PC-3 (cell line): ENCODE measurements at regions not wholly inside any gene's neighbourhood (a gene's known extent, or its start where the extent isn't known, plus 50 kb on each side); places are given as distances from the start of the nearest gene placed in this dataset.

Experiments
- ATAC-seq: fragments of 200-7000 bp; cut with Tn5 transposase; 2 replicates; pipeline ENCODE4 v1.9.1; 2020; ENCODE audit warnings: mild to moderate bottlenecking, moderate library complexity
- BruUV-seq: library from RNA; stranded (reverse); fragments of 400-500 nt; replicated peaks from 2 replicates; lab custom pipeline; 2021; lab: Mats Ljungman, UMichigan
- CTCF ChIA-PET: fragments of 300-600 bp; sonication (Branson Sonifier 250); formaldehyde crosslinking; loops from one replicate; lab custom pipeline; 2022; ENCODE audit warnings: antibody characterized with exemption; lab: Charles Lee
- POLR2A ChIA-PET: fragments of 300-600 bp; sonication (Branson Sonifier 250); formaldehyde crosslinking; loops from one replicate; lab custom pipeline; 2022; ENCODE audit warnings: antibody characterized with exemption; ENCODE audit not compliant: unreplicated experiment; lab: Charles Lee
- DNase-seq: peaks from one replicate; pipeline ENCODE4 v3.0.0-alpha.2; 2015
- H2AFZ ChIP-seq: fragments of 300-600 bp; sonication (generic); 2 replicates; pipeline ENCODE4 v1.6.0; 2016; ENCODE audit warnings: antibody characterized with exemption, low read length
- H3F3A ChIP-seq: fragments of 300-600 bp; sonication (generic); one replicate; pipeline ENCODE4 v1.6.0; 2017; ENCODE audit warnings: antibody characterized with exemption, low read length, control low read depth, mild to moderate bottlenecking; ENCODE audit not compliant: unreplicated experiment
- H3K27ac ChIP-seq: fragments of 300-600 bp; sonication (generic); 2 replicates; pipeline ENCODE4 v1.5.1; 2016; ENCODE audit warnings: mild to moderate bottlenecking, low read length
- H3K27me3 ChIP-seq: fragments of 300-600 bp; sonication (generic); 2 replicates; pipeline ENCODE4 v1.6.1; 2016; ENCODE audit warnings: low read length, mixed read lengths
- H3K36me3 ChIP-seq: fragments of 300-600 bp; sonication (generic); 2 replicates; pipeline ENCODE4 v1.6.1; 2016; ENCODE audit warnings: low read depth, mixed run types, low read length, mixed read lengths
- H3K4me1 ChIP-seq: fragments of 300-600 bp; sonication (generic); 2 replicates; pipeline ENCODE4 v1.5.1; 2016; ENCODE audit warnings: low read length; ENCODE audit not compliant: insufficient read depth
- H3K4me2 ChIP-seq: fragments of 300-600 bp; sonication (generic); 2 replicates; pipeline ENCODE4 v1.6.0; 2016; ENCODE audit warnings: low read length
- H3K4me3 ChIP-seq: fragments of 300-600 bp; sonication (generic); 2 replicates; pipeline ENCODE4 v1.5.1; 2016; ENCODE audit warnings: mild to moderate bottlenecking, low read length, mixed read lengths
- H3K79me2 ChIP-seq: fragments of 300-600 bp; sonication (generic); 2 replicates; pipeline ENCODE4 v1.6.1; 2017; ENCODE audit warnings: low read length, mixed read lengths
- H3K9ac ChIP-seq: fragments of 300-600 bp; sonication (generic); 2 replicates; pipeline ENCODE4 v1.6.0; 2016; ENCODE audit warnings: mild to moderate bottlenecking, low read length
- H3K9me2 ChIP-seq: fragments of 300-600 bp; sonication (generic); replicated peaks from 2 replicates; pipeline ENCODE4 v1.6.1; 2016; ENCODE audit warnings: mixed run types, low read length, mixed read lengths
- H3K9me3 ChIP-seq: fragments of 300-600 bp; sonication (generic); 2 replicates; pipeline ENCODE4 v1.6.1; 2016; ENCODE audit warnings: low read length, mixed read lengths
- H4K20me1 ChIP-seq: fragments of 300-600 bp; sonication (generic); 2 replicates; pipeline ENCODE4 v1.6.1; 2016; ENCODE audit warnings: low read length, mixed read lengths
- EZH2 ChIP-seq: fragments of 300-600 bp; sonication (generic); IDR thresholded peaks from one replicate; pipeline ENCODE4 v1.6.1; 2017; ENCODE audit warnings: antibody characterized with exemption, mild to moderate bottlenecking, low read length; ENCODE audit not compliant: unreplicated experiment
- EZH2phosphoT487 ChIP-seq: fragments of 300-600 bp; sonication (generic); IDR thresholded peaks from 2 replicates; pipeline ENCODE4 v1.6.1; 2018; ENCODE audit warnings: mild to moderate bottlenecking, antibody characterized with exemption, low read length, borderline replicate concordance
- intact Hi-C: fragments of 100-400 bp; cut with micrococcal nuclease; formaldehyde crosslinking; loops from 2 replicates; pipeline ENCODE4 v1.9.0; 2023
- TF ChIP-seq, protein P1 (sequence below): fragments of 300-600 bp; sonication (generic); conservative IDR thresholded peaks from 2 replicates; pipeline ENCODE4 v1.5.1; 2017; ENCODE audit warnings: antibody characterized with exemption, low read depth, mild to moderate bottlenecking, low read length

DNA sequence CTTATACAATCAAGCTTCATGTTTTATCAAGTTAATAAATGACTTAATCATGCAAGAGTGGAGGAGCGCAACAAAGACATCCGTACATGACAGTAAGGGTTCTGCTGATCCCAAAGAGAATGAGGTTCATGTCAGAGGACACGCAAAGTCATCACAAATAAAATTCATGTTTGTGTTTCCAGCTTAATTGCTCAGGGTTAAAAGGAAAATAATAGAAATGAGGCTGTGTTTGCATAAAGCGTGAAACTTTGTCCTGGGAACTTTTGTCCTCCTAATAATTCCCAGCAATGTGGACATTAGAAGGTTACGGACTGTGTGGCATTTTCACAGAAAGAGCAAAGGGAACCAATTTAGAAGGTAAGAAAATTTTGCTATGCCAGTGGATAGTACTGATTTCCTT, 237.3 kb downstream of the INHBA start:
- no peak overlapping the region for H3K4me3 ChIP-seq
- H3K4me2 ChIP-seq: no peak overlapping the region
- no peaks in the 10 kb centered on the region for H3F3A ChIP-seq
- no peaks in the 10 kb centered on the region for H3K9me2 ChIP-seq
- H3K4me1 ChIP-seq: no peaks in the 10 kb centered on the region
- ChIA-PET POLR2A (no interaction called here), CTCF (no interaction called here)
- no peaks in the 10 kb centered on the region for H4K20me1 ChIP-seq
- no peaks in the 10 kb centered on the region for H3K36me3 ChIP-seq
- no peaks in the 10 kb centered on the region for H3K9me3 ChIP-seq
- no peak overlapping the region for H3K9ac ChIP-seq
- ATAC-seq (no peak), DNase-seq (no peak)
- H3K79me2 ChIP-seq: no peaks in the 10 kb centered on the region
- no peaks in the 10 kb centered on the region for H3K27me3 ChIP-seq
- BruUV-seq: no TSS peak
- TF ChIP-seq EZH2phosphoT487: no peak
- TF ChIP-seq, protein P1, sequence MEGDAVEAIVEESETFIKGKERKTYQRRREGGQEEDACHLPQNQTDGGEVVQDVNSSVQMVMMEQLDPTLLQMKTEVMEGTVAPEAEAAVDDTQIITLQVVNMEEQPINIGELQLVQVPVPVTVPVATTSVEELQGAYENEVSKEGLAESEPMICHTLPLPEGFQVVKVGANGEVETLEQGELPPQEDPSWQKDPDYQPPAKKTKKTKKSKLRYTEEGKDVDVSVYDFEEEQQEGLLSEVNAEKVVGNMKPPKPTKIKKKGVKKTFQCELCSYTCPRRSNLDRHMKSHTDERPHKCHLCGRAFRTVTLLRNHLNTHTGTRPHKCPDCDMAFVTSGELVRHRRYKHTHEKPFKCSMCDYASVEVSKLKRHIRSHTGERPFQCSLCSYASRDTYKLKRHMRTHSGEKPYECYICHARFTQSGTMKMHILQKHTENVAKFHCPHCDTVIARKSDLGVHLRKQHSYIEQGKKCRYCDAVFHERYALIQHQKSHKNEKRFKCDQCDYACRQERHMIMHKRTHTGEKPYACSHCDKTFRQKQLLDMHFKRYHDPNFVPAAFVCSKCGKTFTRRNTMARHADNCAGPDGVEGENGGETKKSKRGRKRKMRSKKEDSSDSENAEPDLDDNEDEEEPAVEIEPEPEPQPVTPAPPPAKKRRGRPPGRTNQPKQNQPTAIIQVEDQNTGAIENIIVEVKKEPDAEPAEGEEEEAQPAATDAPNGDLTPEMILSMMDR: no peak
- no peak for TF ChIP-seq EZH2
- intact Hi-C loops: no loop called here
- H3K27ac ChIP-seq: no peak overlapping the region
- H2AFZ ChIP-seq: no peak overlapping the region

DNA sequence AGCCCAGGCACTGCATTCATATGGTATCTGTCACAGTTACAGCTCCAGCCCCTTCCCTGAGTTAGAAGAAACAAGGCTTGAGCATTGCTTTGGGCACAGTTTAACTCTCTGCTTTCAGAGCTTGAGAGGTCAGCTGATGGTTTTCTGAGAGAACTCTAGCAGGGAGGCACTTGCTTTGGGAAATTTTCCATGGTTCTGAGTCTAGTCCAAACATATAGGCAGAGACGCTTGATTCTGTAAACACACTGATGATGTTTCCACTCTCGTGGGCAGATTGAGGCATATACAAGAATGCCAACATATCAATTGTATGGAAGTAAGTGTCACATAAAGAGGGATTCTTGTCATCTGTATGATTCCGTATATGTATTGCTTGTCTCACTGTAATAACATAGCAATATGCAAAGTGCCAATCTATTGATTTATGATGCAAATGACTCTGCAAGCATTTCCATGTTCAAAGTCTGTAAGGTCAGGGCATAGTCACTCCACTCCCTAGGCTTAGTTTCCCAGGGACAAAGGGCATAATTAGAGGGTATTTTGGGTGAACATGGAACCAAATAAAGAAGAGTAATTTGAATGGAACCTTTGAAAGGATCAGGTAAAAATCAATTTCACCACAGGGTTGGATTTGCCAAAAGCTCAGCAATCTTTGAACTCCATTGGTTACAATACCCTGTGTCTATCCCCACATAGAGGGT, 239.0 kb downstream of the INHBA start:
- Histone ChIP-seq H3K9me3 (no peaks in the 10 kb centered on the region), H3K4me3 (no peak overlapping the region), H3F3A (no peaks in the 10 kb centered on the region), H4K20me1 (no peaks in the 10 kb centered on the region), H3K27me3 (no peaks in the 10 kb centered on the region), H3K9me2 (no peaks in the 10 kb centered on the region), H3K36me3 (no peaks in the 10 kb centered on the region), H2AFZ (no peak overlapping the region), H3K27ac (no peak overlapping the region), H3K9ac (no peak overlapping the region), H3K4me2 (no peak overlapping the region), H3K79me2 (no peaks in the 10 kb centered on the region), H3K4me1 (no peaks in the 10 kb centered on the region)
- DNase-seq (no peak), ATAC-seq (no peak)
- intact Hi-C loops: no loop called here
- CTCF ChIA-PET: no interaction called here
- TF ChIP-seq EZH2: no peak
- TF ChIP-seq, protein P1: no peak
- TF ChIP-seq EZH2phosphoT487: no peak
- POLR2A ChIA-PET: no interaction called here
- no TSS peak for BruUV-seq

DNA sequence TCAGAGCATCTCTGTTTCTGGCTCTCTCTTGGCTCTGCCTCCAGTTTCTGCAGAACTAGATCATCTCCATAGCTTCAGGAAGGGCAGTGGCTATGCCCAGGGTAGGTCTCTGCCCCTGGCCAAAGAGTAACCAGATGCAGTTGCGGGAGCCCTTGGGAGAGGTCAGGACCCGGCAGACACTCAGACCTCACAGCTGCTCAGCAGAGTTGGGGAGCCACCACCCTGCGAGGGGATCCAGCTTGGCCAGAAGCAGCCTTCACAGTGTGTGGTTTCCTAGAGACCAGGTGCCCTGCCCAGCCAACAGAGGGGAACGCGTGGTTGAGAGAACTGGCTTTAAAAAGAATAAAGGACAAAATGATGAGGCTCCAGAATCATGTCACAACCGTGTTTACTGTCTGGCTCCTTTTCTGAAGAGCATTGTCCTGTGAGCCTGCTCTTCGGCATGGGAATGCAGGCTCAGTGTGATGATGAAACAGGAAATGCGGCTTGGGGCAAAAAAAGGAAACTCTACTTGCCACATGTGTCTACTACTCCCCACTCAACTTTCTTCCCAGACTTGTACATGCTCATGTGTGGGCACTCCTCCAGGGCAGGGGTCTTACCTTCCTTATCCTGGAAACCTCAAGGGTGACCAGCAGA, 243.1 kb downstream of the INHBA start:
- CTCF ChIA-PET: no interaction called here
- H4K20me1 ChIP-seq: no peaks in the 10 kb centered on the region
- intact Hi-C loops: no loop called here

More for the DNA sequence above, 243.1 kb downstream of the INHBA start:
- no peak overlapping the region for H3K27ac ChIP-seq
- H3K27me3 ChIP-seq: no peaks in the 10 kb centered on the region
- TF ChIP-seq, protein P1: no peak
- TF ChIP-seq EZH2phosphoT487 (no peak), EZH2 (no peak)
- DNase-seq (no peak), ATAC-seq (no peak)
- POLR2A ChIA-PET: no interaction called here
- H2AFZ ChIP-seq: no peak overlapping the region
- no TSS peak for BruUV-seq
- H3K36me3 ChIP-seq: no peaks in the 10 kb centered on the region
- H3K4me1 ChIP-seq: no peaks in the 10 kb centered on the region
- H3K9ac ChIP-seq: no peak overlapping the region
- H3K4me2 ChIP-seq: no peak overlapping the region
- H3K79me2 ChIP-seq: no peaks in the 10 kb centered on the region
- no peaks in the 10 kb centered on the region for H3K9me3 ChIP-seq
- no peaks in the 10 kb centered on the region for H3F3A ChIP-seq
- no peak overlapping the region for H3K4me3 ChIP-seq
- H3K9me2 ChIP-seq: no peaks in the 10 kb centered on the region
